Hindlimb muscle (tissue), 1 donor: ENCODE measurements at regions not wholly inside any gene's neighbourhood (a gene's known extent, or its start where the extent isn't known, plus 50 kb on each side); places are given as distances from the start of the nearest gene placed in this dataset.

Experiments used
- DNase-seq: peaks from one replicate; pipeline ENCODE4 v3.0.0-alpha.2; 2013

DNA sequence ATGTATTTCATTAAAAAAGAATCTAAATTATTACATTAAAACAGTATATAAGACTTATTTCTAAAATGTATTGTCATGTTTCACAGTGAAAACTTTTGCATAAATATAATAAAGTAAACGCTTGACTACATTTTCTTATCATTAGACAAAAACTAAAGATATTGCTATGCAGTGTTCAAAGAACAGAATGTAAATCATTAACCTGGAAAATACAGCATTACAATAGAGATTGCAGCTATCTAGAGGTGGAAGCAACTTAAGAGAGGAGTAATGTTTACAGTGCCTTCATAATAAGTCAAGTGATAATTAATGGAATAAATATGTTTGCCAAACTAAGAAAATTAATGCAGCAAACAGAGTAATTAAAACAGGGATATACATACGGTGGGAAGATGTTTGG, 940.9 kb downstream of the FSTL5 start:
- no peak for DNase-seq

DNA sequence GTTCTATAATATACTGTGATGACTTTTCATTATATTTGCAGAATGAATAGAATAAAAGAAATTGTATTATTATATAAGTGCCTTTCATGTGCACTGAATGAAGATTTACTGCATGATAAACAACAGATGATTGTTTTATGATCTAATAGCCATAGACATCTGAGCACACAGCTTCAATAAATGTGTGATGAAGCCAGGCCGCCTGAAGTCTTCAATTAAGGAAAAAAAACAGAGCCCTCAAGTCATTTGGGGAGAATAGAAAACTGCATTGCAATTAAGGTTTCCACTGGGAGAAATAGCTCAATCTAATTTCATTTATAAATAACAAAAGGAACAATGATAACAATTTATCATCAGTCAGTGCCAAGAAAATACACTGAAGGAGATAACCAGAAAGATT, 955.2 kb downstream of the FSTL5 start:
- no peak for DNase-seq

DNA sequence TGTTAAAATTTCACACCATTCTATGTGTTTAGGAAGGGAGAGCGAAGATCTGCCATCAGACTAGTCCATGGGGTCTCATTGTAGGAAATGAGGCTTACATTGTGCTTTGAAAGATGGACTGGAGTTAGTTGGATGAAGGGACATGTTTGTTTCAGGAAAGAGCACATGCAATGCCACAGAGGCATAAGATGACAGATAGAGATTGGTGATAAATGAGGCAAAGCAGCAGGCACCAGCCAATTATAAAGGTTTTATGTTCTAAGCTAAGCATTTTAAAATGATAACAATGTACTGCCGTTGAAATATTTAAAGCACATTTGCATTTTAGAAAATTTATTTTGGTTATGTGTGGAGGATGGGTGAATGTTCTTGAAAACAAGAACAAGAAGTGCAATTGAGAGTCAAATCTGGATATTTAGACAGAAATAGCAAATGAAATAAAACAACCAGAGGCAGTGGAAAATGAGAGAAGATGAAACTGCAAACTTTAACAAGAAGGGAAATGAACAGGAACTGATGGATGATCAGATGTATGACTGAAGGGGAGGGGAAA, 957.2 kb downstream of the FSTL5 start:
- no peak for DNase-seq

DNA sequence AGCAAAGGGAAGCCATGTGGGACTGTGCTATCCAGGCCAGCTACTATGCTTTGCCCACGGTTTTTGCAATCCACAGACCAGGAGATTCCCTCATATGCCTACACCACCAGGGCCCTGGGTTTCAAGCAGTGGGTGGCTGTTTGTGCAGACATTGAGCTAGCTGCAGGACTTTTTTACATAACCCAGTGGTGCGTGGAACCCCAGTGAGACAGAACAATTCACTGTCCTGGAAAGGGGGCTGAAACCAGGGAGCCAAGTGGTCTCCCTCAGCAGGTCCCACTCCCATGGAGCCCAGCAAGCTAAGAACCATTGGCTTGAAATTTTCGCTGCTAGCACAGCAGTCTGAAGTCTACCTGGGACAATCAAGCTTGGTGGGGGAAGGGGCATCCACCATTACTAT, 959.9 kb downstream of the FSTL5 start:
- no peak for DNase-seq

DNA sequence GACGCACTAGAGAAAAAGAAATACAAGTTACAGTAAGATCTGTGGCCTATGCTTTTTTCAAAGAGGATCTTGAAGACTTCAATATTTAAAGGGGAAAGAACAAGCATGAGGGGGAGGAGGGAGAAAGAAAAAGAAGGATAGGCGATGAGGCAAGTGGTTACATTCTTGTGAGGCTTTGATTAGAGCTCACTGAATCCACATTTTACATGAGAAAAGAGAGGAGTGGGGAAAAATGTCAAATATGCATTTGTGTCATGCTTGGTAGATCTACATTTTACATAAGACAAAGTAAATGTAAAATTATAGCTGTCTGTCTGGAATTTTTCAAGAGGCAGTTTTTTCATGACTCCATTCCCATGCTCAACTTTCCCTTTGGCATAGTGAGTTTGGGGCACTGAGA, 965.9 kb downstream of the FSTL5 start:
- DNase-seq: no peak

DNA sequence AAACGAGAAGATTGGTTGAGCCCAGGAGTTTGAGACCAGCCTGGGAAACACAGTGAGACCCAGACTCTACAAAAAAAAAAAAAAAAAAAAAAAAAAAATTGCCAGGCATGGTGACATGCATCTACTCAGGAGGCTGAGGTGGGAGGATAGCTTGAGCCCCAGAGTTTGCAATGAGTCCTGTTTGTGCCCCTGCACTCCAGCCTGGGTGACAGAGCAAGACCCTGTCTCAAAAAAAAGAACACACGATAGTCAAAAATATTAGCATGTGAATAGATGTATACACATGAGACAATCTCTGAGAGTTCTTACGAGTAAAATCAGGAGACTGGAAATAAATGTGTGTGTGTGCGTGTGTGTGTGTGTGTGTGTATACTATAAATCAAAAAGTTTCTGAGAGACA, 966.3 kb downstream of the FSTL5 start:
- DNase-seq: no peak

DNA sequence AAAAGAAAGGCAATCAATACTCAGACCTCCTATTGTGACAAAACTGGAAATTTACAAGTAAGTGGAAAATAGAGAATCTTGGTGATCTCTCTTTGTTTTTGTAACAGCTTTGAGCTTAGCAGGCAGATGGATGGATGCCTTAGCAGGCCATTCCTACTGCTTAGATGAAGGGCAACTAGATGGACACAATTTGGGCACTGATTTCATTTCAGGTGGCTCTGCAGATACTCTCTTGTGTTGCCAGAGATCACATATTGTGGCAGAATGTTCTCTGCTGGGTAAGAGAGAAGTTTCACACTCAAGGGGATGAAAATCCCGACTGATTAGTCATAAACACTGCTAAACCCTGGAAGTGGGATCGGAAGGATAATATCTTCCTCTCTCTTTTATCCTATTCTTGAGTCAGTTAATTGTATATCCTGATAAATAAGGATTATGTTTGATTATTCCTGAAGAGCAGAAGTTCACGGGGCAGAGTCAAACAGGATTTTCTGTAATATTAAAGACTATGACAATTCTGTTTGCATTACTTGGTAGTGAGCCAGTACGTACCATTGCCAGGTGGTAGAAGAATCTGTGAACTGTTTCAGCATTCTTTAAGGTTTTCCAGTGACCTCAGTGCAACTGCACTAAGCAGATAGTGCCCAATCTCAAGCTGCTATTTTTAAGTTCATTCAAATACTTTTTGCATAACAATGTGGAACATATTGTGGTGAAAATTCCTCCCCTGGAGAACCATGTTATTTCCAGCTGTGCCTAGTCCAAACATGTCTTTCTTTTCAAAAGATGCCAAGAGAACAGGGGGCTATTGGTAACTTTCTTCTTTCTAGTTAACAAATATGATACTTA, 974.3 kb downstream of the FSTL5 start:
- no peak for DNase-seq

DNA sequence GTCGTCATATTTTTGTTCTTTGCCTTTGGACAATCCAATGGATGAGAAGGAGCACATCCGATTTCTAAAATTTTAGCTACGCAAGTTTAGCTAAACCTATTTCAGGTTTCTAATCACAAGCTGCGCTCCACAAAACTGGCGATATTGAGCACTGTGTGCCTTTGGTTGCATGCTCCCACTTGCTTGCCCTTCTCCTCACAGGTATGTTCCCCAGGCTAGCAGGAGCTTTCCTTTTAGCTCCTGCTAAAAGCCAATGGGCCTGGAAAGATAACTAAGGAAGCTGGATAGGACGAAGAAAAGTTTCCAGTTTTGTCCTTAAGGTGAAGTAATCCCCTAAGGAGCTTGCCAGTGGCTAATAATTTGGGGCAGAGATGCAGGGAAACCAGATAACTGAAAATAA, 975.2 kb downstream of the FSTL5 start:
- no peak for DNase-seq

DNA sequence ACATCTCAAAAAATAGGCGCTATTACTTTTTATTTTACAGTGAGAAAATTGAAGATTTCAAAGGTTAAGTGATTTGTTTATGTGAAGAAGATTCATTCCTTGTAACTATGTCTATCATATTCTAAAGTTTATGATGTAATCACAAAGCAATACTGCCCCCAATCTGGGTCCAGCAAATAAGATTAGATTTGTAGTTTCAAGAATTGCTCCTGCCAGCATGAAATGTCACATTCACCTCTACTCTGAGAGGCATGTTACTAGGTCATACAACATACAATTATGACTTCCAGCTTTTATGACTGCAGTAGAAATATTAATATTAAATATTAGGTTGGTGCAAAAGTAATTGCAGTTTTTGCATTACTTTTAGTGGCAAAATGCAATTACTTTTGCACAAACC, 976.2 kb downstream of the FSTL5 start:
- DNase-seq: no peak

DNA sequence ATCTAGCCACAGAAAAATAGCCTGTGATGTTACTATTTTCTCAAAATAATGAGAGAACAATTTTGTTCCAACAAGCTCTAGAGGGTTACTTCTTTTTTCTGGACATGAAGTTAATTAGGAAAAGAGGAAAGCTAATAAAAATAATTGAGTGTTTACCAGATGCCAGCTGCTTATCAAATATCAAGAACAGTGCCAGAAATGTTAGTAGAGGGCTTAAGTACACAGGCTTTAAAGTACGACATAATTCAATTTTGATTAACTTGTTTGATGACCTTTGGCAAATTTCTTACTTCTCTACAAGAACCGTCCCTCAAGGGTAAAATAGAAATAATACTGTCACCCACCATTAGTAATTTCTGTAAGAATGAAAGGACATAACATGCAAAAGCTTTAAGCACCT, 977.0 kb downstream of the FSTL5 start:
- DNase-seq: no peak

DNA sequence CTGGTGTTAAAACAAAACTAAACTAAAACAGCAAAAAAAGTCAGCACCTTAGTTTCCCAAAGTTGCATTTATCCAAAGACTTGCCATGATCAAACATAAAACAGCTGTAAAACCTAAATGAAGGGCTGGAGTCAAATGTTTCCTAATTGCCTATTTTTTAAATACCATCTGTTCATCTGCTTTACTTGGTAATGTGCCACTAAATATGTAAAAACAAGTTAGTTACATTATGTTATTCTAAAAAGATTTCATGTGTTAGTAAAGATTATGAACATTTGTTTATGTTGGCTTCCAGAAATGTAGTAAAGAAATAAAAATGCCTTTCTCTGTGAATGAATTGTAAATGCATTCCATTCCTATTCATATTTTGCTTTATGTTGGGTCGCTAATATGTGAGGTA, 977.8 kb downstream of the FSTL5 start:
- no peak for DNase-seq

DNA sequence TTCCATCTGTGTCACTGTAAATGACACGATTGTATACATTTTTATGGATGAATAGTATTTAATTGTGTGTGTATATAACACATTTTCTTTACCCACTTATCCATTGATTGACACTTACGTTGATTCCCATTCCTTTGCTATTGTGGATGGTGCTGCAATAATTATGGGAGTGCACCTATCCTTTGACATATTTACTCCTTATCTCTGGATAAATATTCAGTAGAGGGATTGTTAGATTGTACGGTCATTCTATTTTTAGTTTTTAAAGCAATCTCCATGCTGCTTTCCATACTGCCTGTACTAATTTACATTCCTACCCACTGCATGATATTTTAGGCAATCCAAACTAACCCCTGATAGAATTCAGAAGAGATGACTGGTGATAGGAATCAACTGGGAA, 980.1 kb downstream of the FSTL5 start:
- DNase-seq: no peak

DNA sequence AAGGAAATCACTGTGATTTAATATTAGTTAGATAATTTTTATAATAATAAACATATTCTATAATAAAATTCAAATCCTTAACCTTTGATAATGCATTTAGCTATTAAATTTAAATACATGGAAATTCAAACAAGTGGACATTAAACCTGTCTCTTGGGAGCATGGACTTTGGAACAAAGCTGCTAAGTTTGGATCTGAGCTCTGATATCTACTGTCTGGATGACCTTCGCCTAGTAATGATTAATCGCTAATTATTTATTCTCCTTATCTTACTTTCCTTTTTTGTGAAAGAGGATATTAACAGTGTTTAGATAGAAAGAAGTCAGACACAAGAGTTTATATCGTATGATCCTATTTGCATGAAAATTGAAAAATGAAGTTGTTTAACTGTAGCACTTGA, 980.9 kb downstream of the FSTL5 start:
- no peak for DNase-seq

DNA sequence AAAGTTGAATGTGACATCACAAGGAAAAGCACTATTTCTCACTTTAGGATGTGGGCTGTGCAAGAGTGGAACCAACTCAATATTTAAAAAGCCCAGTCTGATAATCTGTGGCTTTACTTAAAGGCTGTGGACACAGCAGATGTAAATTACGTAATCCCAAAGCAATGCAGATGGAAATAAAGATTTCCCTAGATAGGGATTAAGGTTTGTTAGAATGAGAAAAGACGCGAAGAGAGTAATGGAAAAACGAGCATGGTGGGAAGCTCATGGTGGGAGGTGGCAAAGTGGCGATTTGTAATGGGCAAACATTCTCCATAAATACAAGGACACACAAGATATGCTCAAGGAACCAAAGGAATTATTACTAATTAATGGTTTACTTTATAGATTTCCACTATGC, 985.5 kb downstream of the FSTL5 start:
- no peak for DNase-seq

DNA sequence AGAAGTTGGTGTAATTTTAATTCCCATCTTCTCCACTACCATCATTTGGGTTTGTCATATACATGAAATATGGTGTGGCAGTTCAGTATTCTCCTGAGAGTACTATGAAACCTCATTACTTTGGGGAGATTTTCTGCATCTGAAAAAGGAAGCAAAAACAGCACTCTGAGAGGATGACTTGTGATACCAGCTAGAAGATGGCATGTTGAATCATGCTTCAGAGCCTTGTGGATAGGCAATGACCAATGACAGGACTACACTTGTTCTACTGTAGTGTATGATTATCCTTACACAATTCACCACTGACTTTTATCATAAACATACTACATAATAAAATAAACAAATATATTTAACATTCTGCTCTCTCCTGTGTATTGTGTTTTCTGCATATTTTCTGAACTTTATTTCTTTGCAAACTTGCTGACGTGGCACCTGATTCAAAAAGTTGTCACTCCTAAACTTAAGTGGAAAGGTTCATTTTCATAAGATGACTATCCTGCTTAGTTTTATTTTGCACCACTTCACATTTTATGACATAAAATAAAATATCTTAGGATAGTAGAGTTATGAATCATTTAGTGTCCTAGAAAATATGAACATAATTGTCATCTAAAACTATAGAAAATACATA, 991.3 kb downstream of the FSTL5 start:
- no peak for DNase-seq

DNA sequence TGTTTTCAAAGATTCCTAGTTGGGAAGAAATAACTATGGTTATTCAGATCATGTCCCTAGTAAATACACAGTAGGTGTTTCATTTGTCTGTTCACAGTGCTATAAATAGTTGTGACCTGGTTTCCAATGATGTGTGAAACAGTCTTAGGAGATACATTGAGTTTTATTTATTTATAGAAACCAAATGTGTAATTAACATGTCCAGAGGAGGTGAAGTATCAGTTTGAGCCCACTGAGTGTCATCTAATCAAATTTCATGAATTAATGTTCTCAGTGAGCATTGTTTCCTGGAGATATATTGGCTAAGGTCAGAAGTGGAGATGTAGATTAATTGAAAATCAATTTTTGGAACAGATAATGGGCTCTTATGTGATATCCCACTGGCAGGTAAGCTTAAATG, 996.3 kb downstream of the FSTL5 start:
- DNase-seq: no peak

DNA sequence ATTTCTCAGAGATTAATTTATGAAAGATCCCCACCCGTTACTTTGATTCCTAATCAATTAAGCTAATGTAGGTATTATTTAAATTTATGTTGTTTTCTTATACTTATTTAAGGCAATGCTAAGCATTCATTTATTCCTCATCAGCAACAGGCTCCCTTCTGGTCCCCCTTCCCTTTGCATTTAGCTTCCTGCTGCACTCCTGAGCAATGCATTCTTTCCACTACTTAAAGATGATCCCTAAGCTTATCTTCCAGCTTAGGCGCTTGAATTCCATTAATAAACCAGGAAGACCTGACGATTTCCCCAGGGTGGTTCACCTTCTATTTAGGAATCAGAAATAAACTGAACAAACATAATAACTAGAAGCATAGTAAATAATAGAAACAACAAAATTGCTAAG, 1003.1 kb downstream of the FSTL5 start:
- DNase-seq: no peak

DNA sequence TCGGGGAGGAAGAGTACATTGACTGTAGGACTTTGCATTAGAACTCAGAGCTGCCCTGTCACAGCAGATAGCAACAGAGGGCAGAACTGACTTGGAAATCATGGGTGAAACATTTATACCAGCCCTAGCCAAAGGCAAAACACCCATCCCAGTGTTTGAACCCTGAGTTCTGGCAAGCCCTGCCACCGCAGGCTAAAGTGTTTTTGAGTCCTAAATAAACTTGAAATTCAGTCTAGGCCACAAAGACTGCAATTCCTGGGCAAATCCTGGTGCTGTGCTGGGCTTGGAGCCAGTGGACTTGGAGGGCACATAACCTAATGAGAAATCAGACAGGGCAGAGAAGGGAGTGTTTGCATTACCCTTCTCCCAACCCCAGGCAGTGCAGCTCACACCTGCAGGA, 1015.7 kb downstream of the FSTL5 start:
- DNase-seq: no peak

DNA sequence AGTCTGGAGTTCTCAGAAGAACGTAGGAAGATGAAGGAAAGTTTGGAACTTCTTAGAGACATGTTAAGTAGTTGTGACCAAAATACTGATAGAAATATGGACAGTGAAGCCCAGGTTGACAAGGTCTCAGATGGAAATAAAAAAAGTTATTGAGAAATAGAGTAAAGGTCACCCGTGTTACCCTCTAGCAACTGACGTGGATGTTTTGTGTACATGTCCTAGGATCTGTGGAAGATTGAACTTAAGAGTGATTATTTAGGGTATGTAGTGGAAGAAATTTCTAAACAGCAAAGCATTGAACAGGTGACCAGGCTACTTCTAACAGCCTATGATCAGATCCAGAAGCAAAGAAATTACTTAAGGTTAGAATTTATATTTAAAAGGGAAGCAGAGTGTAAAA, 1020.4 kb downstream of the FSTL5 start:
- DNase-seq: no peak

DNA sequence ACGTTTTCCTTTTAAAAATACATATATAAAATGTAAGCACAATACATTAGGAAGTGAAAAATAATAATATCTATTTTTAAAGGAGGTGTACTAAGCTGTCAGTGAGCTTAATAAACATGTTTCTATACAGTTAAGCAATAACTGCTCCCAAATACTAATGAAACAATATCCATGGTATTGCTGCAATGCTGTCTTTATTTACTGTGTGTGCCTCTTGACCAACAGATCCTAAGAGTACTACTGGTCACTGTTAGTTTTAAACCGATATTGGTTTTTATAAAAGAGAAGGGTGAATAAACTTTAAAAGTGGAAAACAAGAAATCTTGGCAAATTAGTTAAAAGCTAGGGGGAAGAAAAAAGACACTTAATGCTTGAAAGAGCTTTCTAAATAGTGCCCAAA, 1029.0 kb downstream of the FSTL5 start:
- no peak for DNase-seq

DNA sequence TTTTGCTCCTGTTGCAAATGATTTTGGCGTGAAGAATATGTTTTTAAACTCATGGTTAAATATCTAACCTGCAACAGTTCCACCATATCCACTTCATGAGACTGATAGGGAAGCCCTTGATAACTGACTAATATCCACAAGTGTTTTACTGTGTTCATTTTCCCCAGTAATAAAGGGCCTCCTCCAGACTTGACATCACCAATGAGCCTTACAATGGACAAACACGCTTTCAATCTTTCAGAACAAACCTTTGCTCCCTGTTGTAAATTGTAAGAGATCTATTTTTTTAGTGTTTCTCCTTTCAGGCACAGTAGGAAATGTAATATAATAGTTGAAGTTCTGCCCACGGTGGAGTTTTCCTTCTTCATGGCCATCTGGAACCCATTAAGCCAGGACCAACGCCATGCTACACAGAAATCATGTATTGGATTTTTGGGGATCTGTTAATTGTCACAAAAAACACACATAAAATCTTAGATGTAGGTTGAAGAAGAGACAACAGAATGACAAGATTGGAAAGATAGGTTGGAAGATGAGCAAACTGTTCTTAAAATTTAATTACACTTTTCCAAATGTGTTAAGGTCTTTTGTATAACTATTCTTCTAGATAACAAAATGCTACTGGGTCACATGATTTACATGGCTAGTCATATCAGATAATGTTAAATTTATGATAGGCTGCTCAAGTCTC, 1030.1 kb downstream of the FSTL5 start:
- no peak for DNase-seq

DNA sequence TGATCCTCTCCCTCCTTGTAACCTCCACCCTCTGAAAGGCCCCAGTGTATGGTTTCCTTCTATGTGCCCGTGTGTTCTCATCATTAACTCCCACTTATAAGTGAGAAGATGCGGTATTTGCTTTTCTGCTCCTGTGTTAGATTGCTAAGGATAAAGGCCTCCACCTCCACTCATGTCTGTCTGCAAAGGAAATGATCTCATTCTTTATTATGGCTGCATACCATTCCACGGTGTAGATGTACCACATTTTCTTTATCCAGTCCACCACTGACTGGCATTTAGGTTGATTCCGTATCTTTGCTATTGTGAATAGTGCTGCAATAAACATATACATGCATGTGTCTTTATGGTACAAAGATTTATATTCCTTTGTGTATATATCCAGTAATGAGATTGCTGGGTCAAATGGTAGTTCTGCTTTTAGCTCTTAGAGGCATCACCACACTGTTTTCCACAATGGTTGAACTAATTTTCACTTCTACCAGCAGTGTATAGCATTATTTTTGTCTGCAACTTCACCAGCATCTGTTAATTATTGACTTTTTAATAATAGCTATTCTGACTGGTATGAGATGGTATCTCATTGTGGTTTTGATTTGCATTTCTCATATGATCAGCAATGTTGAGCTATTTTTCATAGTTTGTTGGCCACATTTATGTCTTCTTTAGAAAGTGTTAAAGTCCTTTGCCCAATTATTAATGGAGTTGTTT, 1030.9 kb downstream of the FSTL5 start:
- no peak for DNase-seq

DNA sequence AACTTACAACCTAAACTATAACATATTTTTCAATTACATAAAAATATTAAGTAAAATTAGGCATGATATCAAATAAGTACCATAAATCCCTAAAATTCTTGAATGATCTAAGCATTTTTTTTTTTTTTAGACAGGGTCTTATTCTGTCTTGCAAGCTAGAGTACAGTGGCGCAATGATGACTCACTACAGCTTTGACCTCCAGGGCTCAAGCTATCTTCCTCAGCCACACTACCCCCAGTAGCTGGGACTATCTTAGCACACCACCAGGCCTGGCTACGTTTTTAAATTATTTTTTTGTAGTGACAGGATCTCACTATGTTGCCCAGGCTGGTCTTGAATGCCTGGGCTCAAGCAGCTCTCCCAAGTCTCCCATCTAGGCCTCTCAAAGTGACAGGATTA, 1042.3 kb downstream of the FSTL5 start:
- DNase-seq: no peak
